Inflammatory macrophage (primary cell): ENCODE measurements at regions not wholly inside any gene's neighbourhood (a gene's known extent, or its start where the extent isn't known, plus 50 kb on each side); places are given as distances from the start of the nearest gene placed in this dataset.

ENCODE experiments used
- DNase-seq, 2 donors: peaks; one replicate each; pipeline ENCODE4 v3.0.0-alpha.2; 2020 to 2022

- no peak for DNase-seq
Measured at GRCh38 chr1:68378296-68379084, 71.3 kb downstream of the RPE65 start.

- no peak for DNase-seq
Measured at GRCh38 chr1:68377098-68377497, 72.7 kb downstream of the RPE65 start.

- DNase-seq: no peak
Measured at GRCh38 chr1:68376441-68376840, 73.3 kb downstream of the RPE65 start.

GRCh38 chr1:68375919-68376318 is 73.8 kb downstream of the RPE65 start:
- DNase-seq: no peak

GRCh38 chr1:68373173-68373572 is 76.6 kb downstream of the RPE65 start:
- DNase-seq: no peak

- no peak for DNase-seq
Measured at GRCh38 chr1:68372487-68372886, 77.3 kb downstream of the RPE65 start.

GRCh38 chr1:68370101-68370915 is 79.4 kb downstream of the RPE65 start:
- DNase-seq: no peak

- DNase-seq: no peak
Measured at GRCh38 chr1:68366572-68366971, 83.2 kb downstream of the RPE65 start.

GRCh38 chr1:68365709-68366382 is 83.9 kb downstream of the RPE65 start:
- DNase-seq: no peak

- DNase-seq: no peak
Measured at GRCh38 chr1:68363339-68363738, 86.4 kb downstream of the RPE65 start.

- peak; percentile 36 to 74 for DNase-seq
Measured at GRCh38 chr1:68361346-68361910, 88.3 kb downstream of the RPE65 start.

- no peak for DNase-seq
Measured at GRCh38 chr1:68359045-68359444, 90.7 kb downstream of the RPE65 start.

- DNase-seq: peak in 1 of 2 donors; percentile 23
Measured at GRCh38 chr1:68358439-68358838, 91.3 kb downstream of the RPE65 start.

- no peak for DNase-seq
Measured at GRCh38 chr1:68355614-68356013, 94.1 kb downstream of the RPE65 start.

- DNase-seq: no peak
Measured at GRCh38 chr1:68352202-68352601, 97.6 kb downstream of the RPE65 start.

GRCh38 chr1:68347415-68347814 is 102.3 kb downstream of the RPE65 start:
- peak; percentile 83 to 85 for DNase-seq

- no peak for DNase-seq
Measured at GRCh38 chr1:68346188-68346808, 103.5 kb downstream of the RPE65 start.

- DNase-seq: no peak
Measured at GRCh38 chr1:68344208-68344607, 105.5 kb downstream of the RPE65 start.

- no peak for DNase-seq
Measured at GRCh38 chr1:68340951-68341350, 108.6 kb upstream of the WLS start.

- DNase-seq: peak; percentile 74 to 79
Measured at GRCh38 chr1:68339505-68339904, 107.2 kb upstream of the WLS start.

- peak; percentile 84 to 85 for DNase-seq
Measured at GRCh38 chr1:68338081-68338480, 105.8 kb upstream of the WLS start.

GRCh38 chr1:68332041-68332440 is 99.7 kb upstream of the WLS start:
- no peak for DNase-seq
